NCI-H446 treated with DMSO at 0.1 percent for 48 hours (cell line): ENCODE measurements at regions not wholly inside any gene's neighbourhood (a gene's known extent, or its start where the extent isn't known, plus 50 kb on each side); places are given as distances from the start of the nearest gene placed in this dataset.
A peak's percentile ranks its signal among the peaks of the same experiment; 100 is the strongest.
"Not testable (repeated sequence)": the region's sequence is repeated elsewhere in the genome, so short reads cannot be mapped to it uniquely, and the experiment has no call there.

ENCODE experiments used
- DNase-seq: peaks from one replicate; lab custom pipeline; 2025; lab: John Stamatoyannopoulos, UW

DNA sequence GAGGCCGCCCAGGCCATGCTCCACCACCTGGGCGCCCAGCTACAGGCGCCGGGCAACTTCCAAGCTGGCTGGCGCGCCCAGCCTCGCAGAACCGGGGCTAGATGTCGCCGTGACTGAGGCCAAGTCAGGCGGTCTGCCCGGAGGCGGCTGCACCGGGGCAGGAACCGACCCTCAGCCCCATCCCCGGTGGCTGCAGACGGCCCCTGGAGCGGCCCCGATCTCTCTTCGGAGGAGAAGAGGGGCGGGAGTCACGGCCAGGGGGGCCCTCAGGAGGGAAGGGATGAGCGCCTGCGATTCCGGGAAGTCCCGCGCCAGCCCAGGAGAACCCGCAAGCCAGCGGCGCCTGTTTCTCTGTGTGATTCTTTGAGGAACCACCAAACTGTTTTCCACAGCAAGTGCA is 671.3 kb upstream of the DEFB115 start:
- not testable (repeated sequence) for DNase-seq

DNA sequence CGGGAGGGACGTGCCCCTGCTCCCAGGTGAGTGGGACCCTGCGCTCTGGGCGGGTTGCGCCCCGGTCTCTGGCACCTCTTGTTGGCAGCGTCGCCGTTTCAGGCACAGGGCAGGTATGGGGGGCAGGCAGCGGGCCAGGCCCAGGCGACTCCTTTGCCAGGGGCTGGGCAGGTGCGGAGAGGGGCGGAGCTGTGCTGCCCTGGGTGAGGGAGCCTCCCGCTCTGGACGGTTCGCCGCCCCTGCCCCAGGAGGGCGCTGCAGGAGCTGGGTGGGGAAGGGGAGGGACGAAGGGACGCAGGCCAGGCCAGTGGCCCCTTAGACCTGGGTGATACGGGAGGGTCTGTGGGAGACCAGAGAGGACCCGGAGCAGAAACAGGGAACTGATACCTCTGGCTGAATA is 663.9 kb upstream of the DEFB115 start:
- DNase-seq, result no peak

DNA sequence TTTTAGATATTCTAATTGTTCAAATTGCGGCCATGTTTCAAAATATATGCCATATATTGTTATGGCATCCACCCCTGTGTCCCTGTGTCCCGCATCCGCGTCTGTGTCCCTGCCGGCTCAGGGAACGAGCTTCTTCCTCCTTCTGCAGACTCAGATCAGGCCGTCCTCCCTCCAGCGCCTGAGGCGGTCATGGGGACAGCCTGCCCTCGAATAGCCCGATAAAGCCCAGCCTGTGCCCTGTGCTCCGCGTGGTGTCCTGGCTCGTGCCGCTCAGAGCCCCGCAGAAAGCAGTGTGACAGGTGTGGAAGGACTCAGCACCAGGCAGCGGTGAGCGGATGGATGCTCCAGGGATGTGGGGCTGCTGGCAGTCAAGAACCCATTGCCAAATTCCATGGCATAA is 663.4 kb upstream of the DEFB115 start:
- DNase-seq, result no peak

DNA sequence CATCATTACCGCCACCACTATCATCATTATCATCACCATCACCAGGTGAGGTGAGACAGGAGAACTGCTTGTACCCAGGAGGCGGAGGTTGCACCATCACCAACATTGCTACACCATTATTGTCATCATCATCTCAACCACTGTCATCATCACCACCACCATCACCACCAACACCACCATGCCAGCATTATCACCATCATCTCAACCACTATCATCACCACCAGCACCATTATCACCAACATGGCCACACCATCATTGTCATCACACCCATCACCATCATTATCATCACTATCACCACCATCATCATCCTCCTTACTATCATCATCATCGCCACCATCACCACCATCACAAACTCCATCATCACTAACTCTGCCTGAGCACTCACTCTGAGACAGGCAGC is 661.8 kb upstream of the DEFB115 start:
- no peak for DNase-seq

DNA sequence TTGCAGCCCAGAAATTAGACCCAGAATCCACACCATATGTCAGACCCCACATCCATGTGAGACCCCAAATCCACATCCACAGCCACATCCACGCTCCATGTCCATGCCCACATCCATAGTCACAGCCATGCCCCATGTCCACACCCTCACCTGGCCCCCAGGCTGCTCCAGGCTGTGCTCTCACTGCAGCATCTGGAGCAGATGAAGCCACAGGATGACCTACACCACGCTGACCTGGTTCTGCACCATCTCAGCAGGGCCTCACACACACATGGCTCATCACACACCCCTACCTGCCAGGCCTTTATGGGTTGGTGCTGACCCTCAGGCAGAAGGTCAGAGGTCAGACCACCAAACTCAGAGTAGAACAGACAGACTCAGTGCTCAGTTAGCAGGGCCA is 660.0 kb upstream of the DEFB115 start:
- DNase-seq, result not testable (repeated sequence)

DNA sequence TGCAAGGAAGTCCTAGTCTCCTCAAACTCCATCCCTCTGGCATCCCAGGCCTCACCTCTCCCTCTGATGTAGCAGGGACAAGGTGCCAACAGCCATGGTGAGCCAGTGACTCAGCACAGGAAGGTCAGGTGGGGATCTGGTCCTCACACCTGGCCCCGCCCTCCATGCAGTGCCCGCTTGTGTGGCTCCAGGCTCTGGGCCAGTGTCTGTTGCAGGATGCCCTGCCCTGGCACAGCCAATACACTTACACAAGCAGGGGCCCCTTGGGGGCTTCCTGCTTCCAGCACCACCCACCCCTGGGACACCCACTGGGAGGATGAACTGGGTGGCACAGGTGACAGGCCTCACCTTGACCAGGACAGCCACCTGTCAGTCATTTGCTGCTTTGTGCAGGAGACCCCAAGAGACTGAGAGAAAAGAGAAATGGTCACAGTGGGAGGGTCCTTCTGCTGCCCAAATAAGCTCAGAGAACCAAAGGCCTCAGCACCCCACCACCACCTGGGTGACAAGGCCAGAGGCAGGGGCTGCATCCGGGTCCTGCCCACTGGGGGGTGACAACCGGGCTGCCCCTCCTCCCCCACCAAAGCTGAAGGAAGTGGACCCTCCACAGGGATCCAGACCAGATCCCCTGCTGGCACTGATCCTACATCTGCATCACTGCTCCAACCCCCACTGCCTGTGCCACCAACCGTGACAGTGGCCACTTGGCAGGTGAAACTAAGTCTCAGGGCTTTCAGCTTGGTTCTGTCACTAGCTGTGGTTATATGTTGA is 658.8 kb upstream of the DEFB115 start:
- DNase-seq, result no peak

DNA sequence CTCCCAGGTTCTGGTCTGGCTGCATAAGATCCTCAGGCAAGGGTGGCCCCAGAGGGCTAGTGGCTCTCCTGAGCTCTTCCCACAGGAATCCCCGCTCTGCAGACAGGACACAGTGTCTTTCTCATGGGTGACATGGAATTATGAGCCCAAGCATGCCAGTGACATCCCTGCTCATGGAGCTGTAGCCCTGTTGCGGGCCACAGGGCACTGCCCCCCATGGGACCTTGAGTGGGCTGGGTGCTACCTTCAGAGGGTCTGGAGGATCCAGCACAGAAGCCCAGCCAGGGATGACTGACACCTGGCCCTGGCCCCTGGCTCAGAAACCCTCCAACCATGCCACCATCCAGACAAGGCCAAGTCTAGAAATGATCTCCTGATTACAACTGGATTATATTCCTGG is 657.5 kb upstream of the DEFB115 start:
- no peak for DNase-seq

DNA sequence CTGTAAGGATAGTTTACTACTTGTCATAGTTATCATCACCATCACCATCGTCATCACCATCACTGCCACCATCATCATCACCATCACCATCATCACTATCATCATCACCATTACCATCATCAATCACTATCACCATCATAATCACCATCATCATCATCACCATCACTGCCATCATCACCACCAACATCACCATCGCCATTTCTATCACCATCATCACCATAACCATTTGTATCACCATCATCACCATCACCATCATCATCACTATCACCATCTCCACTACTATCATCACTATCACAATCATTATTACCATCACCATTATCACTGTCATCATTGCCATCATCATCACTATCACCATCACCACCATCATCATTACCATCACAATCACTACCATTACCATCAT is 655.5 kb upstream of the DEFB115 start:
- no peak for DNase-seq

DNA sequence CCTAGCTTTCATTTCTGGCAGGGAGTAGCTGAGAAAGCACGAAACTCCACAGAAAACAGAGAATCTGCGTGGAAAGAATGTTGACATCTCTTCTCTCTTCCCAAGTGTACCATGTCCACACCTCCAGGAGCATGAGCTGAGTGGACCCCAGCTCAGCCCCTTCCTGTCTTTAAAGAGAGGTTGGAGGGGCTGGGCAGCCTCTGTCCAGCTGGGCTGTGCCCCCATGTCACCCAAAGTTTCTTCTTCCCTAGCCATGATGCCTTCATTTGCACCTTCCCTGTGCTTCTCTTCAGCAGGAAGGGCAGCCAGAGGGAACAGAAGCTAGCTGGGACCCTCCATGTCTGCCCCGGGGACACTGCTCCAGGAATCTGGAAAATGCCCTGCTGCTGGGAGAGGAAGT is 655.0 kb upstream of the DEFB115 start:
- DNase-seq, result no peak

DNA sequence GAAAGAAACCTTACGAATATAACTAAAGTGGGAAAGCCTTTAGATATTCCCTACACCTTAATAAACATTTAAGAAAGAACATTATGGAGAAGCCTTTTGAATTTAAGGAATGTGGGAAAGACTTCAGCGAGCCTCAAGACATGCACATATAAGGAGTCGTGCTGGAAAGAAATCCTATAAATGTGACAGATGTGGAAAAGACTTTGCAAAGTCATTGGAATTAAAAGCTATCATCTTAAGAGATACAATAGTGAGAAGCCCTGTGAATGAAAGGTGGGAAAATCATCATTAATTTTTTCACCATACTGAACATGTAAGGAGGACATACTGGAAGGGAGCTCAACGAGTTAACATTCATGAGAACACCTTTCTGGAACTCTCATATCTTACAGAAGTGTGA is 650.5 kb upstream of the DEFB115 start:
- no peak for DNase-seq

DNA sequence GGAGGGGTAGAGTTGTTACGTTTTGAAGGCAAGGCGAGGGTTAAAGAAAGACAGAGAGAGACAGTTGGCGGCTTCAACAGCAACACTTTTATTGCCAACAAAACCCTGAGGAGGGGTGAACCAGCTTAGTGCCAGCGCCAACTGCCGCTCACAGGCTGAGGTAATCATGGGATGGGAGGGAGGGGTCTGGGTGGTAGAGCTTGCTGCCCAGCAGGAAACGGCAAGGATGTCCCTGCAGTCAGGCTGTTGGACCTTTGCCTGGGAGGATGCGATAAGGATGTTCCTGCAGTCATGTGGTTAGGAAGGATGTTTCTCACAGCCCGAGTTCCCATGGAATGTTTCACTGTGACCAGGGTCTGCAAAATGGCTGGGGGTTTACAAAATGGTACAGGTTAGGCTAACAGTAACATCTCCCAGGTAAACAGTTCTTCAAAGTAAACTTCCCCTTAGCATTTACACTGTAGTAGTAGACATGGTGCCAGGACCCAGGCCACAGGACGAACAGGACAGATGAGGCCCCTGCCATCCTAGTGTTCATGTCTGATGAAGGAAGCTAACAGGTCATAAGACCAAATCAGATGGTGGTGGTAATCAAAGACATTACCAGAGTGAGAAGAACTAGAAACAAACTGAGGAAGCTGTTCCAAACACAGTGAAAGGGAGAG is 647.3 kb upstream of the DEFB115 start:
- peak; percentile 6 for DNase-seq

DNA sequence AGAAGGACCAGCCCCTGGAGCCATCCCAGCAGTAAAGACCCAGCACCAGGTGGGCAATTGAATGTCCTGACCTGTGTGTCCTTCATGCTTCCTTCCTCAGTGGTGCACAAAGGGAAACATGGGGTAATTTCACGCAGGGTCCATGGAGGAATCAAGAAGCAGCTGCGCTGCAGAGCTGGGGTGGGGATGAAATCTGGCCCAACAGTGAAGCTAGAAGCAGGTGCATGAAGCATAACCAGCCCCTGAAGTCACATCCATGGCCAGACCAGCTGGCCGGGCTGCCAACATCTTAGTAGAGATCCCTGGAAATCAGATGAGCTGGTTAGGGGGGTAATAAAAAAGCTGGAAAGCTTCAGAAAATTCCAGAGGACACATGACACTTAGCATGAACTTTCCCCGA is 646.7 kb upstream of the DEFB115 start:
- no peak for DNase-seq

DNA sequence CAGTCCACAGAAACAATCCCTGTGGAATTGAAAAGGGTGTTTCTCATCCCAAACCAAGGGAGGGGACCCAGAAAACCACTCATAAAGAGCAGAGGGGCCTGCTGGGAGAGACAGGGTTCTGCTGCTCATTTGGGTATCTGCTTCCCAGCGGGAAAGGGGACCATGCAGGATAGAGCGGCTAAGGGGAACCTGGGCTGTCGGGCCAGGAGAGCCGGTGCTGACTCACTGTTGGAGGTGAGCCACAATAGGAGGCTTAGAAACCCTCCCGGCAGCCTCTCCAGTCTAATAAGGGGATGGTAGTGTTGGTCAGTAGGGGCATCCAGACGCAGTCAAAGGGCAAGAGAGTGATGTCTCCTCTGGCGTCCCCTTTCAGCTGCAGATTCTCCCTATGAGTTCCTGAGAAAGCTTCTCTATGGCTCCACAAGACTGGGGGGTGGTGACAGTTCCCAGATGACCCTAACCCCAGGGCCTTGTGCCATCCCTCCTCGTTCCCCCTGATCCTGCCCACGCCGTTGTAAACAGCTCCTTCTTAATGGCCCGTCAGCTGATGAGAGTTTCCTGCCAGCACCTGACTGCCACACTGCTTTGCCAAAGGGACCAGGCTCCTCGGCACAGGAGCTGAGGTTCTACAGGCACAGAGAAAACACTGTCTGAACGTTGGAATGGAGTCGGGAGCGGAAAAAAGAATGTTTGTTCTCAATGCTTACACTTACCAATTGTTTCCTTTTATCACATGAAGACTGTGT is 646.1 kb upstream of the DEFB115 start:
- no peak for DNase-seq

DNA sequence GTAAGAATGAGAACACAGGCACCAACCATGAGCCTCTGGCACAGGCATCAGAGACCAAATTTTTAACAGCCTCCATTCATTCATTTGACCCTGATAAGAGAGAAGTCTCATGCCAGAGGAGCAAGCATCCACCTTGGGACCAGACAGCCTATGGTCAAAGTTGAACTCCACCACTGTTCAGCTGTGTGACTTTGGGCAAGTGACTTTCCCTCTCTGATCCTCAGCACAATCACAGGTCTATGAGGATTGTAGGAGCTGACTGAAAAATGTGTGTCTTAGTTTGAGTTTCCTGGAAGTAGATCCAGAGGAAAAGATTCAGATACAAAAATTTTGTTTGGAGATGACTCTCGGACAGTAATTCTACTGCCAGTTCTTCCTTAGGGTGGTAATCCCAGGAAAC is 645.1 kb upstream of the DEFB115 start:
- DNase-seq, result no peak

DNA sequence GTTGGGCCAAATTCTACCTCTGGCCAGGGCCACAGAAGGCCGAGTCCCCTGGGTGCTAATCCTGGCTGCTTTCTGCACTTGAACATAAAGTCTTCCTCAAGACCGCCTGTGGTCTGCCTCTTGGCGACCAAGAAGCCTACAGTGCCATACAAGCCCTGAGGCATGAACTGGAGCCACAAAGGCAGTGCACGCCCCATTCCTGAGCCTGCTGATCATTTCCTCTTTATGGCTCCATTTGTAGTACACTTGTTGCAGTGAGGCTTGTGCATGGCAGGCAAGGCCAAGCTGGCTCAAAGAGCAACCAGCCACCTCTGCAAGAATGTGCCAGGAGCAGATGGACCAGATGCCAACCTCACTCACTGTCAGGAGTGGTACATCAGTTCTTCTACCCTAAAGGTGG is 636.1 kb upstream of the DEFB115 start:
- DNase-seq, result not testable (repeated sequence)

DNA sequence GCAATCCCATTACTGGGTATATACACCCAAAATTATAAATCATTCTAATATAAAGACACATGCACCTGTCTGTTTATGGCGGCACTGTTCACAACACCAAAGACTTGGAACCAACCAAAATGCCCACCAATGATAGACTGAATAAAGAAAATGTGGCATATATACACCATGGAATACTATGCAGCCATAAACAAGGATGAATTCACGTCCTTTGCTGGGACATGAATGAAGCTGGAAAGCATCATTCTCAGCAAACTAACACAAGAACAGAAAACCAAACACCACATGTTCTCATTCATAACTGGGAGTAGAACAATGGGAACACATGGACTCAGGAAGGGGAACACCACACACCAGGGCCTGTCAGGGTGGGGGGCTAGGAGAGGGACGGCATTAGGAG is 633.2 kb upstream of the DEFB115 start:
- not testable (repeated sequence) for DNase-seq

DNA sequence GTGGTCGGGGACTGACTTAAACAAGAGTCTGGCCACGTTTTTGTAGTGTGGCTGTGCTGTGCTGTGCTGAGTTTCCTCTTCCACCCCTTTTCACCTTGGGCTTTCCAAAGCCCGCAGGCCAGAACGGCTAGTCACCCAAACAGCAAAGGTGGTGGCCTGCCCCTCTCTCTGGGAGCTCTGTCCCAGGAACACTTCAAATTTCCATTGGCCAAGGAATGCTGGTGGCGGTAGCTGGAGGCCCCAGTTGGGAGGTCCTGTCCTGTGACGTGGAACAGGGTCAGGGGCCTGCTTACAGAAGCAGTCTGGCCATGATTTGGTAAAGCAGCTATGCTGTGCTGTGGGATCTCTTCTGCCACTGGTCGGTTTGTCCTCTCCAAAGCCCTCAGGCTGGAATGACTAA is 628.1 kb upstream of the DEFB115 start:
- DNase-seq, result not testable (repeated sequence)

DNA sequence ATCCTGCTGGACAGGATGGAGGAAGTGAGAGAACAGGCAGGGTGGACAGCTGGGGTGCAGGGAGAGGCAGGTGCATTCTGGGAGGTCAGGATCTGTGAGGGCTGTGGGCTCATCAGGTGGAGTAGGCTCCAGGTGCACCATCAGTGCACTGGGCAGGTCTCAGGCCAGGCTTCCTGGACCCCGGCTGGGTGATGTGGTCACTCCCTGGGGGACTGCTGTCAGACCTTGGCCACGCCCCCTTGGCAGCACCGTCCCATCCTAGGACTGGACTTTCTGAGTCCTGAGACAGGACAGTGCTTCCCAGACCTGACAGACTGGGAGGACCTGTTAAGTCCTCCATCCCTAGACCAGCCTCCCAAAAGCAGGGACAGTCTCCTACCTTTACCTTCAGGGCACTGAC is 626.7 kb upstream of the DEFB115 start:
- no peak for DNase-seq

DNA sequence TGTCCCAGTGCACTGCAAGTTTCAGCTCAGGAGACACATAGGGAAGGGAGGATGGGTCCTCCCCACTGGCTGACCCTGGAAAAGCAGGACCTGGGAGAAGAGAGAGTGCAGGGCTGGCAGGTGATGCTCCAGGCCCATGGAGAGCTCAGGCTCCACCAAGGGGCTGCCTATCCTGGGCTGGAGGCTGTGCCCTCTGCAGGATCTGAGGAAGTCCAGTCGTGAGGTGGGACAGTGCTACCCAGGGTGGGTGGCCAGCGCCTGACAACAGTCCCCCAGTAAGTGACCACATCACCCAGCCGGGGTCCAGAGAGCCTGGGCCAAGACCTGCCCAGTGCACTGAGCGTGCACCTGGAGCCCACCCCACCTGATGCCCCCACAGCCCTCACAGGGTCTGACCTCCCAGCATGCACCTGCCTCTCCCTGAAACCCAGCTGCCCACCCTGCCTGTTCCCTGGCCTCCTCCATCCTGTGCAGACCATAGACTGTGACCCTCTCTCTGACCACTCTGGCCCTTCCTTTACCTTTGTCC is 626.1 kb upstream of the DEFB115 start:
- not testable (repeated sequence) for DNase-seq

DNA sequence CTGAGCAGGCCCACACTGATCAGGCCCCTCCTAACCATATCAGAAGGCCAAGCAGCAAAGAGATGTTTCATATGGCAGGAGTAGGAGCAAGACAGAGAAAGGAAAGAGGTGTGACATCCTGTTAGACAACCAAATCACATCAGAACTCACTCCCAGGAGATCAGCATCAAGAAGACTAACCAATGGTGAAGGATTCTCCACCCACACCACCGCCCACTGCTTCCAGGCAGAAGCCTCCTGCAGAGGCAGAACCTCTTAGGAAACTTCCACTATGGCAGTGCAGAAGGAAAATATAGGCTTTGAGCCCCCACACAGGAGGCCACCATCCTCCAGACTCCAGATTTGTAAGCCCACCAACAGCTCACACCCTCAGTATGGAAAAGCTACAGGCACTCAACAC is 624.7 kb upstream of the DEFB115 start:
- not testable (repeated sequence) for DNase-seq

DNA sequence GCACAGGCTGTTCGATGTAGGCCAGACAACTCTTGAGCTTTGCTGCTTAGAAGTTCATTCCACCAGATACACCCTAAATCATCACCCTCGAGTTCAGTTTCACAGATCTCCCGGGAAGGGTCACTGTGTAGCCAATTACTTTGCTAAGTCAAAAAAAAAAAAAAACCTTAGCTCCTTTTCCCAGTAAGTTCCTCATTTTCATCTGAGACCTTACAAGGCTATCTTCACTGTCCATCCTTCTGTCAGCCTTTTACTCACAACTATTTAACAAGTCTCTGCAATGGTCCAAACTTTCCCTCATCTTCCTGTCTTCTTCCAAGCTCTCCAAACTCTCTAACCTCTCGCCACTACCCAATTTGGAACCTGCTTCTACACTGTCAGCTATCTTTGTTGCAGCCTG is 615.9 kb upstream of the DEFB115 start:
- not testable (repeated sequence) for DNase-seq

DNA sequence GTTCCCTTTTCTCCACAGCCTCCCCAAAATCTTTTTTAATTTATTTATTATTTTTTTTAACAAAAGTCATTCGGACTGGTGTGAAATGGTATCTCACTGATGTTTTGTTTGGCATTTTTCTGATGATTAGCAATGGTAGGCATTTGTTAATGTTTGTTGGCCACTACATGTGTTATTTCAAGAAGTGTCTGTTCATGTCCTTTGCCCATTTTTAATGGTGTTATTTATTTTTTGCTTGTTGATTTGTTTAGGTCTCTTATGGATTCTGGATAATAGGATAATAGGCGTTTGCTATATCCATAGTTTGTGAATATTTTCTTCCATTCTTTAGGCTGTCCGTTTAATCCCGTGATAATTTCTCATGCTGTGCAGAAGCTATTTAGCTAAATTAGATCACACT is 596.5 kb upstream of the DEFB115 start:
- not testable (repeated sequence) for DNase-seq

DNA sequence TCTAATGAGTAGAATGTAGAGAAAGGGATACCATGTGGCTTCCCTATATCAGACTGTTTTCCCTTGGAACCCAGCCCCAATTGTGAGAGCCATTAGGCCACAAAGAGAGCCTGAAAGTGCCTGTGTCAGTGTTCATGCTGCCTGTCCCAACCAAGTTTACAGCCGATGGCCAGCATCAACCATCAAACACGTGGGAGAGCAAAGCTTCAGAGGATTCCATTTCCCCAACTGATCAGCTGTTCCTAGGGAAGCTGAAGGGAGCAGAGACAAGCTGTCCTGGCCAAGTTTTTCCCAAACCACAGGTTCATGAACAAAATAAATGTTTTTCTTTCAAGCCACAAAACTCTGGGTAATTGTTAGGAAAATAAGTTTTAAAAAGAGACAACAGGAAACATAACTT is 589.0 kb upstream of the DEFB115 start:
- DNase-seq, result not testable (repeated sequence)
